NOMO-1 treated with dmso at 0.1 percent for 144 hours (cell line): ENCODE measurements at regions not wholly inside any gene's neighbourhood (a gene's known extent, or its start where the extent isn't known, plus 50 kb on each side); places are given as distances from the start of the nearest gene placed in this dataset.
"Not testable (repeated sequence)": the region's sequence is repeated elsewhere in the genome, so short reads cannot be mapped to it uniquely, and the experiment has no call there.

Source experiments
- DNase-seq: peaks from one replicate; lab custom pipeline; 2025; ENCODE audit not compliant: unreplicated experiment; lab: John Stamatoyannopoulos, UW

- no peak for DNase-seq
Measured at GRCh38 chr5:155684417-155684816, 642.5 kb upstream of the SGCD start.

- DNase-seq: no peak
Measured at GRCh38 chr5:155686131-155686530, 640.8 kb upstream of the SGCD start.

GRCh38 chr5:155689406-155689805 is 637.6 kb upstream of the SGCD start:
- no peak for DNase-seq

- DNase-seq: no peak
Measured at GRCh38 chr5:155696362-155696761, 630.6 kb upstream of the SGCD start.

GRCh38 chr5:155697236-155697635 is 629.7 kb upstream of the SGCD start:
- no peak for DNase-seq

GRCh38 chr5:155699385-155699784 is 627.6 kb upstream of the SGCD start:
- DNase-seq: no peak

- no peak for DNase-seq
Measured at GRCh38 chr5:155700333-155700732, 626.6 kb upstream of the SGCD start.

- no peak for DNase-seq
Measured at GRCh38 chr5:155711882-155712281, 615.1 kb upstream of the SGCD start.

GRCh38 chr5:155714435-155714834 is 612.5 kb upstream of the SGCD start:
- not testable (repeated sequence) for DNase-seq

GRCh38 chr5:155726267-155726666 is 600.7 kb upstream of the SGCD start:
- no peak for DNase-seq

- DNase-seq: no peak
Measured at GRCh38 chr5:155727512-155728145, 599.3 kb upstream of the SGCD start.

- DNase-seq: no peak
Measured at GRCh38 chr5:155728146-155728856, 598.7 kb upstream of the SGCD start.

- no peak for DNase-seq
Measured at GRCh38 chr5:155728857-155729683, 597.9 kb upstream of the SGCD start.

GRCh38 chr5:155729684-155730059 is 597.3 kb upstream of the SGCD start:
- no peak for DNase-seq

GRCh38 chr5:155732587-155733376 is 594.2 kb upstream of the SGCD start:
- DNase-seq: no peak

GRCh38 chr5:155733935-155734334 is 593.0 kb upstream of the SGCD start:
- DNase-seq: no peak

GRCh38 chr5:155735388-155735787 is 591.6 kb upstream of the SGCD start:
- no peak for DNase-seq

- no peak for DNase-seq
Measured at GRCh38 chr5:155738616-155739015, 588.3 kb upstream of the SGCD start.

- DNase-seq: no peak
Measured at GRCh38 chr5:155746367-155747038, 580.5 kb upstream of the SGCD start.

GRCh38 chr5:155750101-155750500 is 576.9 kb upstream of the SGCD start:
- no peak for DNase-seq

- DNase-seq: no peak
Measured at GRCh38 chr5:155750571-155750970, 576.4 kb upstream of the SGCD start.
